A673 (cell line): ENCODE measurements at regions not wholly inside any gene's neighbourhood (a gene's known extent, or its start where the extent isn't known, plus 50 kb on each side); places are given as distances from the start of the nearest gene placed in this dataset.

ENCODE experiments used
- BruUV-seq: library from RNA; stranded (reverse); fragments of 400-500 nt; replicated peaks from 2 replicates; lab custom pipeline; 2021; lab: Mats Ljungman, UMichigan
- CTCF ChIA-PET: fragments of 300-600 bp; sonication (Branson Sonifier 250); formaldehyde crosslinking; loops from one replicate; lab custom pipeline; 2022; ENCODE audit warnings: antibody characterized with exemption; lab: Charles Lee
- POLR2A ChIA-PET: fragments of 300-600 bp; sonication (Branson Sonifier 250); formaldehyde crosslinking; loops from one replicate; lab custom pipeline; 2022; ENCODE audit warnings: antibody characterized with exemption; ENCODE audit not compliant: low non-redundant PET; lab: Charles Lee
- DNase-seq: peaks from one replicate; pipeline ENCODE4 v3.0.0-alpha.2; 2015; ENCODE audit warnings: low spot score
- H3K27ac ChIP-seq: fragments of 200-600 bp; sonication (generic); 2 replicates; pipeline ENCODE4 v1.5.1; 2016; ENCODE audit warnings: mixed run types, low read depth, mild to moderate bottlenecking, mixed read lengths, antibody characterized with exemption, low read length; ENCODE audit not compliant: poor library complexity, severe bottlenecking
- H3K27me3 ChIP-seq: fragments of 200-600 bp; sonication (generic); replicated peaks from 2 replicates; pipeline ENCODE4 v1.6.1; 2017; ENCODE audit warnings: mixed run types, low read depth, mild to moderate bottlenecking, mixed read lengths, antibody characterized with exemption, low read length; ENCODE audit not compliant: insufficient read depth, poor library complexity
- H3K36me3 ChIP-seq: fragments of 200-600 bp; sonication (generic); 2 replicates; pipeline ENCODE4 v1.6.1; 2016; ENCODE audit warnings: mixed run types, mild to moderate bottlenecking, mixed read lengths, antibody characterized with exemption, low read length; ENCODE audit not compliant: insufficient read depth, poor library complexity, severe bottlenecking
- H3K4me1 ChIP-seq: fragments of 200-600 bp; sonication (generic); 2 replicates; pipeline ENCODE4 v1.6.1; 2017; ENCODE audit warnings: mixed run types, mild to moderate bottlenecking, mixed read lengths, antibody characterized with exemption, low read length; ENCODE audit not compliant: insufficient read depth, poor library complexity, severe bottlenecking
- H3K4me3 ChIP-seq: fragments of 200-600 bp; sonication (generic); 2 replicates; pipeline ENCODE4 v1.5.1; 2016; ENCODE audit warnings: low read depth, mixed run types, mild to moderate bottlenecking, mixed read lengths, low read length; ENCODE audit not compliant: poor library complexity, severe bottlenecking
- H3K9me3 ChIP-seq: fragments of 200-600 bp; sonication (generic); 2 replicates; pipeline ENCODE4 v1.6.1; 2016; ENCODE audit warnings: mixed run types, low read depth, mild to moderate bottlenecking, mixed read lengths, antibody characterized with exemption, low read length; ENCODE audit not compliant: poor library complexity, severe bottlenecking
- CTCF ChIP-seq: fragments of 300-800, 200-600 bp; sonication (generic); conservative IDR thresholded peaks from 2 replicates; pipeline ENCODE4 v1.5.1; 2017; ENCODE audit warnings: low read depth, mild to moderate bottlenecking, antibody characterized with exemption, low read length, moderate library complexity, mixed read lengths
- EZH2 ChIP-seq: fragments of 200-600 bp; sonication (generic); IDR thresholded peaks from 2 replicates; pipeline ENCODE4 v1.6.1; 2017; ENCODE audit warnings: borderline replicate concordance, low read depth, mild to moderate bottlenecking, mixed read lengths, antibody characterized with exemption, low read length; ENCODE audit not compliant: poor library complexity, severe bottlenecking
- intact Hi-C: fragments of 100-400 bp; cut with micrococcal nuclease; formaldehyde crosslinking; loops from one replicate; pipeline ENCODE4 v1.10.0; 2022; ENCODE audit not compliant: unreplicated experiment

- no TSS peak for BruUV-seq
Measured at GRCh38 chr4:111213531-111213930, 590.7 kb upstream of the PITX2 start.

GRCh38 chr4:111214371-111214770 is 591.5 kb upstream of the PITX2 start:
- DNase-seq: no peak
- Histone ChIP-seq H3K27me3 (no peaks in the 10 kb centered on the region), H3K9me3 (no peaks in the 10 kb centered on the region), H3K27ac (no peak overlapping the region), H3K4me1 (no peaks in the 10 kb centered on the region), H3K36me3 (no peaks in the 10 kb centered on the region), H3K4me3 (no peak overlapping the region)
- ChIA-PET POLR2A (no interaction called here), CTCF (no interaction called here)
- no peak for TF ChIP-seq CTCF
- no peak for TF ChIP-seq EZH2
- BruUV-seq: no TSS peak
- intact Hi-C loops: no loop called here

More at GRCh38 chr4:111213531-111213930, 590.7 kb upstream of the PITX2 start:
- H3K36me3 ChIP-seq: no peaks in the 10 kb centered on the region
- ChIA-PET CTCF (no interaction called here), POLR2A (interaction anchor here (0.6 kb wide), 1 partner anchor 76 kb away, joined by 3 read pairs; no protein-coding TSS in a partner anchor)
- TF ChIP-seq EZH2: no peak
- no peak overlapping the region for H3K4me3 ChIP-seq
- H3K9me3 ChIP-seq: no peaks in the 10 kb centered on the region
- H3K27ac ChIP-seq: no peak overlapping the region
- H3K27me3 ChIP-seq: no peaks in the 10 kb centered on the region
- no peak for DNase-seq
- H3K4me1 ChIP-seq: no peaks in the 10 kb centered on the region
- intact Hi-C loops: no loop called here

GRCh38 chr4:111215755-111216154 is 592.9 kb upstream of the PITX2 start:
- no TSS peak for BruUV-seq
- no peaks in the 10 kb centered on the region for H3K4me1 ChIP-seq
- no peak for DNase-seq
- ChIA-PET POLR2A (no interaction called here), CTCF (no interaction called here)
- no peak overlapping the region for H3K27ac ChIP-seq
- H3K36me3 ChIP-seq: no peaks in the 10 kb centered on the region
- intact Hi-C loops: no loop called here
- no peaks in the 10 kb centered on the region for H3K9me3 ChIP-seq
- H3K4me3 ChIP-seq: no peak overlapping the region
- H3K27me3 ChIP-seq: no peaks in the 10 kb centered on the region
- no peak for TF ChIP-seq EZH2

GRCh38 chr4:111216791-111217190 is 593.9 kb upstream of the PITX2 start:
- H3K4me3 ChIP-seq: no peak overlapping the region
- no peaks in the 10 kb centered on the region for H3K27me3 ChIP-seq
- no peaks in the 10 kb centered on the region for H3K9me3 ChIP-seq
- BruUV-seq: no TSS peak
- CTCF ChIA-PET: no interaction called here
- intact Hi-C loops: no loop called here
- H3K36me3 ChIP-seq: no peaks in the 10 kb centered on the region
- no peak overlapping the region for H3K27ac ChIP-seq
- no peaks in the 10 kb centered on the region for H3K4me1 ChIP-seq
- TF ChIP-seq CTCF: no peak
- no peak for TF ChIP-seq EZH2
- no peak for DNase-seq
- POLR2A ChIA-PET: no interaction called here
